IPS-NIHi7 (cell line): ENCODE measurements at regions not wholly inside any gene's neighbourhood (a gene's known extent, or its start where the extent isn't known, plus 50 kb on each side); places are given as distances from the start of the nearest gene placed in this dataset.
A peak's percentile ranks its signal among the peaks of the same experiment; 100 is the strongest.
"Not testable (repeated sequence)": the region's sequence is repeated elsewhere in the genome, so short reads cannot be mapped to it uniquely, and the experiment has no call there.

Experiments
- DNase-seq: peaks from one replicate; pipeline ENCODE4 v3.0.0; 2012; ENCODE audit warnings: mixed read lengths; ENCODE audit errors: extremely low spot score

GRCh38 chr5:8773046-8773615 lies 772.7 kb downstream of the SEMA5A start:
- no peak for DNase-seq

GRCh38 chr5:8784692-8785091 lies 761.2 kb downstream of the SEMA5A start:
- no peak for DNase-seq

- no peak for DNase-seq
Observed at GRCh38 chr5:8788246-8788645, 757.6 kb downstream of the SEMA5A start.

- DNase-seq = no peak
Observed at GRCh38 chr5:8805653-8806052, 740.2 kb downstream of the SEMA5A start.

GRCh38 chr5:8807636-8808035 lies 738.2 kb downstream of the SEMA5A start:
- no peak for DNase-seq

- no peak for DNase-seq
Observed at GRCh38 chr5:8811581-8811980, 734.3 kb downstream of the SEMA5A start.

GRCh38 chr5:8813180-8813579 lies 732.7 kb downstream of the SEMA5A start:
- no peak for DNase-seq

- DNase-seq = peak; percentile 28
Observed at GRCh38 chr5:8814105-8814504, 731.8 kb downstream of the SEMA5A start.

GRCh38 chr5:8824371-8824770 lies 721.5 kb downstream of the SEMA5A start:
- no peak for DNase-seq

GRCh38 chr5:8825139-8825757 lies 720.6 kb downstream of the SEMA5A start:
- DNase-seq = no peak

GRCh38 chr5:8826508-8826907 lies 719.4 kb downstream of the SEMA5A start:
- DNase-seq = no peak

- DNase-seq = no peak
Observed at GRCh38 chr5:8827696-8828095, 718.2 kb downstream of the SEMA5A start.

GRCh38 chr5:8828596-8829322 lies 717.1 kb downstream of the SEMA5A start:
- no peak for DNase-seq

- DNase-seq = peak; percentile 34
Observed at GRCh38 chr5:8829323-8830029, 716.4 kb downstream of the SEMA5A start.

- no peak for DNase-seq
Observed at GRCh38 chr5:8831251-8831650, 714.6 kb downstream of the SEMA5A start.

- no peak for DNase-seq
Observed at GRCh38 chr5:8831854-8832253, 714.0 kb downstream of the SEMA5A start.

- DNase-seq = no peak
Observed at GRCh38 chr5:8839361-8840055, 706.4 kb downstream of the SEMA5A start.

GRCh38 chr5:8840237-8840636 lies 705.6 kb downstream of the SEMA5A start:
- DNase-seq = no peak

GRCh38 chr5:8840746-8841145 lies 705.1 kb downstream of the SEMA5A start:
- DNase-seq = not testable (repeated sequence)

- DNase-seq = peak; percentile 35
Observed at GRCh38 chr5:8842971-8843551, 702.8 kb downstream of the SEMA5A start.

- DNase-seq = no peak
Observed at GRCh38 chr5:8843771-8844170, 702.1 kb downstream of the SEMA5A start.

- no peak for DNase-seq
Observed at GRCh38 chr5:8844206-8844605, 701.7 kb downstream of the SEMA5A start.
